ENCODE measurements at regions not wholly inside any gene's neighbourhood (a gene's known extent, or its start where the extent isn't known, plus 50 kb on each side); places are given as distances from the start of the nearest gene placed in this dataset.

- Histone ChIP-seq H3K36me3 (peaks cover 8% of the 10 kb centered on the region), H3K9me3 (no peaks in the 10 kb centered on the region), H3K27me3 (no peaks in the 10 kb centered on the region), H3K4me3 (no peak overlapping the region), H3K27ac (no peak overlapping the region), H3K4me1 (peaks cover 12% of the 10 kb centered on the region)
- WGBS: 91% methylated on average over 7 of the region's 7 CpGs
- no peak for DNase-seq (ENCODE audit: low spot score in 2 of 2)
- TF ChIP-seq POLR2AphosphoS5 (IDR thresholded peaks at IDR 0.05) (no peak), POLR2A (IDR thresholded peaks at IDR 0.05) (no peak), EP300 (IDR thresholded peaks at IDR 0.05) (no peak)
- TF ChIP-seq, protein P1, sequence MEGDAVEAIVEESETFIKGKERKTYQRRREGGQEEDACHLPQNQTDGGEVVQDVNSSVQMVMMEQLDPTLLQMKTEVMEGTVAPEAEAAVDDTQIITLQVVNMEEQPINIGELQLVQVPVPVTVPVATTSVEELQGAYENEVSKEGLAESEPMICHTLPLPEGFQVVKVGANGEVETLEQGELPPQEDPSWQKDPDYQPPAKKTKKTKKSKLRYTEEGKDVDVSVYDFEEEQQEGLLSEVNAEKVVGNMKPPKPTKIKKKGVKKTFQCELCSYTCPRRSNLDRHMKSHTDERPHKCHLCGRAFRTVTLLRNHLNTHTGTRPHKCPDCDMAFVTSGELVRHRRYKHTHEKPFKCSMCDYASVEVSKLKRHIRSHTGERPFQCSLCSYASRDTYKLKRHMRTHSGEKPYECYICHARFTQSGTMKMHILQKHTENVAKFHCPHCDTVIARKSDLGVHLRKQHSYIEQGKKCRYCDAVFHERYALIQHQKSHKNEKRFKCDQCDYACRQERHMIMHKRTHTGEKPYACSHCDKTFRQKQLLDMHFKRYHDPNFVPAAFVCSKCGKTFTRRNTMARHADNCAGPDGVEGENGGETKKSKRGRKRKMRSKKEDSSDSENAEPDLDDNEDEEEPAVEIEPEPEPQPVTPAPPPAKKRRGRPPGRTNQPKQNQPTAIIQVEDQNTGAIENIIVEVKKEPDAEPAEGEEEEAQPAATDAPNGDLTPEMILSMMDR (IDR thresholded peaks at IDR 0.05): no peak
Measured at GRCh38 chr9:36457836-36458429, 57.9 kb upstream of the RNF38 start.

- TF ChIP-seq, protein P1 (IDR thresholded peaks at IDR 0.05): no peak
- no peak for TF ChIP-seq EP300 (IDR thresholded peaks at IDR 0.05)
- TF ChIP-seq POLR2A (IDR thresholded peaks at IDR 0.05): no peak
- no peak for TF ChIP-seq POLR2AphosphoS5 (IDR thresholded peaks at IDR 0.05)
- WGBS: 87% methylated on average over 1 of the region's 1 CpG
- no peaks in the 10 kb centered on the region for H3K9me3 ChIP-seq
- H3K4me1 ChIP-seq: peaks cover 6% of the 10 kb centered on the region
- no peak overlapping the region for H3K4me3 ChIP-seq
- no peaks in the 10 kb centered on the region for H3K27me3 ChIP-seq
- no peak for DNase-seq (ENCODE audit: low spot score in 2 of 2)
- H3K36me3 ChIP-seq: peaks cover 8% of the 10 kb centered on the region
- H3K27ac ChIP-seq: no peak overlapping the region
Measured at GRCh38 chr9:36456480-36457065, 56.5 kb upstream of the RNF38 start.

GRCh38 chr9:36451949-36452348 is 51.9 kb upstream of the RNF38 start:
- H3K4me1 ChIP-seq: peaks cover 9% of the 10 kb centered on the region
- no peak for TF ChIP-seq POLR2A (IDR thresholded peaks at IDR 0.05)
- TF ChIP-seq, protein P1 (IDR thresholded peaks at IDR 0.05): no peak
- no peak for TF ChIP-seq EP300 (IDR thresholded peaks at IDR 0.05)
- TF ChIP-seq POLR2AphosphoS5 (IDR thresholded peaks at IDR 0.05): no peak
- no peaks in the 10 kb centered on the region for H3K9me3 ChIP-seq
- H3K36me3 ChIP-seq: no peaks in the 10 kb centered on the region
- DNase-seq (ENCODE audit: low spot score in 2 of 2): no peak
- H3K27me3 ChIP-seq: no peaks in the 10 kb centered on the region
- H3K27ac ChIP-seq: no peak overlapping the region
- 92% methylated on average over 3 of the region's 3 CpGs for WGBS
- no peak overlapping the region for H3K4me3 ChIP-seq

DNA sequence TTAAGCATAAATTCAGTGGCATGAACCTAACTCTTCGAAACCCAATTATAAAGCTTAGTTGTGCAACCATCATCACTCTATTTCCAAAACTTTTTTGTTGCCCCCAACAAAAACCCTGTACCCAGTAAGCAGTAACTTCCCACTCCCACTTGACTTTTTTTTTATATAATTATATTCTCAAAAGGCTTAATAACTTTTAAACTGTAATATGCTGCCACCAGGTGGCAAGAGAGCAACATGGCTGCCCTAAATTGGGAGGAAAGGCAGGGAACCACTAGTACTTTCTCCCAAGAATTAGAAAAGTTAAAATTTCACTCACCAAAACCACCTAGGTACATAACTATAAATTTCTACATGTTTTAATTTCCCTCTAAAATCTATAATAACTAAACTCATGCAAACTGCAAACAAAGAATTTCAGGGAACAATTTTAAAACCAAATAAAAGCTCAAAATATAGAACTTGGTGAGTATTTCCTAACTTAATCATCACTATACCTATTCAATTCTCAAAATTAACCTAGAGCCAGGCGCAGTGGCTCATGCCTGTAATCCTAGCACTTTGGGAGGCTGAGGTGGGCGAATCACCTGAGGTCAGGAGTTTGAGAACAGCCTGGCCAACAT is 50.2 kb upstream of the RNF38 start:
- TF ChIP-seq EP300 (IDR thresholded peaks at IDR 0.05): no peak
- TF ChIP-seq POLR2AphosphoS5 (IDR thresholded peaks at IDR 0.05): no peak
- TF ChIP-seq, protein P1 (IDR thresholded peaks at IDR 0.05): peak; percentile 42 to 55
- no peak for TF ChIP-seq POLR2A (IDR thresholded peaks at IDR 0.05)
- H3K36me3 ChIP-seq: no peaks in the 10 kb centered on the region
- WGBS: 93% methylated on average over 3 of the region's 3 CpGs
- H3K4me3 ChIP-seq: no peak overlapping the region
- no peak for DNase-seq (ENCODE audit: low spot score in 2 of 2)
- H3K4me1 ChIP-seq: peaks cover 9% of the 10 kb centered on the region
- H3K9me3 ChIP-seq: no peaks in the 10 kb centered on the region
- H3K27me3 ChIP-seq: no peaks in the 10 kb centered on the region
- no peak overlapping the region for H3K27ac ChIP-seq
